T-cell (primary cell): ENCODE measurements at regions not wholly inside any gene's neighbourhood (a gene's known extent, or its start where the extent isn't known, plus 50 kb on each side); places are given as distances from the start of the nearest gene placed in this dataset.
"Not testable (repeated sequence)": the region's sequence is repeated elsewhere in the genome, so short reads cannot be mapped to it uniquely, and the experiment has no call there.

Experiments used
- ATAC-seq, 4 experiments: fragments of 200-7000 bp in 3 of 4; fragments of 150-1000 bp in 1 of 4; cut with Tn5 transposase; replicated peaks in 1 of 4; 1 replicate in 3 of 4; 2 replicates in 1 of 4; pipeline ENCODE4 v1.10.0; 2021; ENCODE audit warnings: moderate library complexity in 3 of 4, mild to moderate bottlenecking in 2 of 4, moderate number of reproducible peaks in 1 of 4
- CTCF ChIA-PET, 2 donors: fragments of 300-600 bp; sonication (Branson Sonifier 250); formaldehyde crosslinking; loops; one replicate each; lab custom pipeline; 2022; ENCODE audit warnings: antibody characterized with exemption in 2 of 2; lab: Charles Lee
- POLR2A ChIA-PET, 2 donors: fragments of 300-600 bp; sonication (Branson Sonifier 250); formaldehyde crosslinking; loops; one replicate each; lab custom pipeline; 2022; ENCODE audit warnings: antibody characterized with exemption in 2 of 2; lab: Charles Lee
- DNase-seq, 35 experiments: peaks; one replicate each; pipeline versions ENCODE4 v3.0.0 to v3.0.0-alpha.2; 2013 to 2023
- H3K27ac ChIP-seq: one replicate; pipeline ENCODE4 v1.5.1; 2013; ENCODE audit warnings: low read length
- H3K27me3 ChIP-seq, 2 experiments: replicated peaks in 1 of 2; 1 replicate in 1 of 2; 2 replicates in 1 of 2; pipeline versions ENCODE4 v1.6.1 to v1.7.0; 2013; ENCODE audit warnings: low read length in 1 of 2, mixed read lengths in 1 of 2; ENCODE audit not compliant: control insufficient read depth in 2 of 2, insufficient read depth in 2 of 2; ENCODE audit errors: extremely low read depth in 1 of 2
- H3K36me3 ChIP-seq, 2 donors: 1 replicate in 1 of 2; 2 replicates in 1 of 2; pipeline versions ENCODE4 v1.6.1 to v1.7.0; 2013; ENCODE audit warnings: low read length in 1 of 2; ENCODE audit not compliant: control insufficient read depth in 2 of 2, insufficient read depth in 1 of 2; ENCODE audit errors: extremely low read depth in 1 of 2
- H3K4me1 ChIP-seq, 2 experiments: 1 replicate in 1 of 2; 2 replicates in 1 of 2; pipeline versions ENCODE4 v1.6.1 to v1.7.0; 2013; ENCODE audit warnings: low read length in 2 of 2, mixed read lengths in 1 of 2; ENCODE audit not compliant: insufficient read depth in 2 of 2, control insufficient read depth in 1 of 2; ENCODE audit errors: extremely low read depth in 1 of 2
- H3K4me3 ChIP-seq, 2 donors: 1 replicate in 1 of 2; 2 replicates in 1 of 2; pipeline versions ENCODE4 v1.5.1 to v1.7.0; 2013; ENCODE audit warnings: mild to moderate bottlenecking in 2 of 2, low read length in 1 of 2, moderate library complexity in 1 of 2; ENCODE audit not compliant: control insufficient read depth in 1 of 2; ENCODE audit errors: extremely low read depth in 1 of 2
- H3K9me3 ChIP-seq: 2 replicates; pipeline ENCODE4 v1.7.0; 2013
- H3K27ac Mint-ChIP-seq, 2 donors: one replicate each; pipeline ENCODE4 v1.8.0; 2020 to 2021; ENCODE audit warnings: mild to moderate bottlenecking in 2 of 2, mixed read lengths in 2 of 2
- H3K27me3 Mint-ChIP-seq, 2 donors: one replicate each; pipeline ENCODE4 v1.8.0; 2021 to 2022; ENCODE audit warnings: mixed read lengths in 2 of 2
- H3K36me3 Mint-ChIP-seq: one replicate; pipeline ENCODE4 v1.8.0; 2021; ENCODE audit warnings: mixed read lengths
- H3K4me1 Mint-ChIP-seq, 3 donors: one replicate each; pipeline ENCODE4 v1.8.0; 2020 to 2022; ENCODE audit warnings: mixed read lengths in 3 of 3, mild to moderate bottlenecking in 1 of 3
- H3K4me3 Mint-ChIP-seq, 3 donors: one replicate each; pipeline ENCODE4 v1.8.0; 2020 to 2022; ENCODE audit warnings: mild to moderate bottlenecking in 3 of 3, mixed read lengths in 3 of 3, moderate library complexity in 3 of 3
- H3K9me3 Mint-ChIP-seq, 3 donors: one replicate each; pipeline ENCODE4 v1.8.0; 2020 to 2022; ENCODE audit warnings: mixed read lengths in 3 of 3
- WGBS: methylation state at CpG from one replicate; pipeline ENCODE4 v1.1.5; 2013; ENCODE audit warnings: missing lambda C conversion rate; ENCODE audit not compliant: insufficient coverage; 5-methylcytosine and 5-hydroxymethylcytosine counted together

DNA sequence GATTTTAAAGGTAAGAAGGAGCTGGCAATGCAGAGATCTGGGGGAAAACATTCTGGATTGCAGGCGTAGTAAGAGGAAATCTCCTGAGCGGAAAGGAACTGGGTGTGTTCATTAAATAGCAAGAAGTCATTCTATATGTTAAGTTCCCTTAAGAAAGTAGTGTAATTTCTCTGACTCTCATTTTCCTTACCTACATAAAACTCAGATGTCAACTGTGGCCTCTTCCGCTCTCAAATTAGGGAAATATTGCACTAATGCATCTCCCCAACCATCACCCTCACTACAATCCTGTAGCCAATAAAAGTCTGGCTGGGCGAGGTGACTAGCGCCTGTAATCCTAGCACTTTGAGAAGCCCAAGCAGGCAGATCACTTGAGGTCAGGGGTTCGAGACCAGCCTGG is 89.0 kb upstream of the CDC42EP3 start:
- Histone ChIP-seq H3K4me3 (no peak overlapping the region), H3K27ac (no peak overlapping the region), H3K36me3 (no peaks in the 10 kb centered on the region), H3K27me3 (no peaks in the 10 kb centered on the region), H3K4me1 (no peaks in the 10 kb centered on the region), H3K9me3 (no peaks in the 10 kb centered on the region)
- H3K4me1 Mint-ChIP-seq = peaks cover 0 to 4% (median 0%) of the 10 kb centered on the region in 3 donors
- DNase-seq = no peak
- ATAC-seq = no peak
- H3K27ac Mint-ChIP-seq = no peak overlapping the region
- H3K36me3 Mint-ChIP-seq = no peaks in the 10 kb centered on the region
- no peaks in the 10 kb centered on the region for H3K9me3 Mint-ChIP-seq
- CTCF ChIA-PET = no interaction called here
- no peak overlapping the region for H3K4me3 Mint-ChIP-seq
- H3K27me3 Mint-ChIP-seq = peaks cover 0 to 1% of the 10 kb centered on the region in 2 donors
- POLR2A ChIA-PET = no interaction called here
- WGBS = 70% methylated on average over 4 of the region's 6 CpGs

GRCh38 chr2:37762281-37762680 is 90.8 kb upstream of the CDC42EP3 start:
- H3K4me3 Mint-ChIP-seq, H3K27ac Mint-ChIP-seq, H3K9me3 Mint-ChIP-seq, CTCF ChIA-PET, H3K4me1 Mint-ChIP-seq, H3K4me3 ChIP-seq, DNase-seq, H3K36me3 ChIP-seq, ATAC-seq, POLR2A ChIA-PET, H3K4me1 ChIP-seq, H3K36me3 Mint-ChIP-seq, H3K27me3 ChIP-seq, H3K27ac ChIP-seq, H3K27me3 Mint-ChIP-seq, H3K9me3 ChIP-seq: not testable (repeated sequence)
- no CpG with 5 or more reads among the region's 2 CpGs for WGBS

DNA sequence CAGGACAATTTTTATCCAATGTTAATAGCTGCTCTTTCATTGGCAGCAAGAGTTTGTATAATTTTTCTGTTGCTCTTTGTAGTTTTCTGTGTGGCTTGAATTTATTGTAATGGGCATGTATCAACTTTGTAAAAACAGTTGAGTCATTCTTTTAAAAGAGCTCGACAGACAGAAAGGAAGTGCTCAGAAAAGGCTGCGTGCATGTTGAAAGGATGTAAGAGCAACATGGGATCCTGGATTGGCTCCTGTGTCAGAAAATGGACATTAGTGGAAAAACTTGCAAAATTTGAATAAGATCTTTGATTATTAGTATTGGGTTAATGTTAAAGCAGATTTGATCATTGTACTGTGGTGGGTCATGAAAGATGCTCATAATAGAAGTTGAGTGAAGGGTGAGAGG is 93.3 kb upstream of the CDC42EP3 start:
- Histone ChIP-seq H3K27me3 (peaks cover 0 to 2% of the 10 kb centered on the region in 2 experiments), H3K4me3 (no peak overlapping the region), H3K4me1 (no peaks in the 10 kb centered on the region), H3K9me3 (no peaks in the 10 kb centered on the region), H3K27ac (no peak overlapping the region), H3K36me3 (no peaks in the 10 kb centered on the region)
- no peak overlapping the region for H3K4me3 Mint-ChIP-seq
- ChIA-PET POLR2A (interaction anchor here in 1 of 2 donors (0.6 kb wide), 1 partner anchor 89 kb away, joined by 3 read pairs; no protein-coding TSS in a partner anchor), CTCF (no interaction called here)
- no peaks in the 10 kb centered on the region for H3K36me3 Mint-ChIP-seq
- peaks cover 0 to 3% (median 0%) of the 10 kb centered on the region in 3 donors for H3K9me3 Mint-ChIP-seq
- WGBS = 29% methylated on average over 1 of the region's 2 CpGs
- H3K4me1 Mint-ChIP-seq = peaks cover 0 to 4% (median 0%) of the 10 kb centered on the region in 3 donors
- ATAC-seq (no peak), DNase-seq (no peak)
- no peak overlapping the region for H3K27ac Mint-ChIP-seq
- H3K27me3 Mint-ChIP-seq = peaks cover 0 to 1% of the 10 kb centered on the region in 2 donors

GRCh38 chr2:37766106-37766505 is 94.7 kb upstream of the CDC42EP3 start:
- Mint-ChIP-seq H3K27ac (no peak overlapping the region), H3K36me3 (no peaks in the 10 kb centered on the region), H3K27me3 (peaks cover 0 to 1% of the 10 kb centered on the region in 2 donors), H3K4me1 (peaks cover 0 to 4% (median 0%) of the 10 kb centered on the region in 3 donors), H3K9me3 (peaks cover 0 to 3% (median 0%) of the 10 kb centered on the region in 3 donors), H3K4me3 (no peak overlapping the region)
- Histone ChIP-seq H3K4me3 (no peak overlapping the region), H3K4me1 (no peaks in the 10 kb centered on the region), H3K9me3 (no peaks in the 10 kb centered on the region), H3K27me3 (peaks cover 0 to 2% of the 10 kb centered on the region in 2 experiments), H3K27ac (no peak overlapping the region), H3K36me3 (no peaks in the 10 kb centered on the region)
- ATAC-seq (no peak), DNase-seq (no peak)
- WGBS = 86% methylated on average over 2 of the region's 3 CpGs
- POLR2A ChIA-PET = no interaction called here
- CTCF ChIA-PET = interaction anchor here in 1 of 2 donors (1.5 kb wide), 1 partner anchor 14 kb away, joined by 4 read pairs; no protein-coding TSS in a partner anchor

GRCh38 chr2:37767046-37767445 is 95.6 kb upstream of the CDC42EP3 start:
- H3K36me3 Mint-ChIP-seq = no peaks in the 10 kb centered on the region
- Histone ChIP-seq H3K9me3 (no peaks in the 10 kb centered on the region), H3K27ac (no peak overlapping the region), H3K4me3 (no peak overlapping the region), H3K27me3 (peaks cover 0 to 2% of the 10 kb centered on the region in 2 experiments), H3K4me1 (no peaks in the 10 kb centered on the region), H3K36me3 (no peaks in the 10 kb centered on the region)
- ChIA-PET CTCF (interaction anchor here (0.6 to 1.5 kb wide), 2 partner anchors 15 to 431 kb away, joined by 3 to 4 read pairs; no protein-coding TSS in a partner anchor), POLR2A (no interaction called here)
- no peak overlapping the region for H3K27ac Mint-ChIP-seq
- no peak for DNase-seq
- no peaks in the 10 kb centered on the region for H3K27me3 Mint-ChIP-seq
- H3K9me3 Mint-ChIP-seq = peaks cover 0 to 3% (median 0%) of the 10 kb centered on the region in 3 donors
- H3K4me3 Mint-ChIP-seq = no peak overlapping the region
- peaks cover 0 to 4% (median 0%) of the 10 kb centered on the region in 3 donors for H3K4me1 Mint-ChIP-seq
- no peak for ATAC-seq

DNA sequence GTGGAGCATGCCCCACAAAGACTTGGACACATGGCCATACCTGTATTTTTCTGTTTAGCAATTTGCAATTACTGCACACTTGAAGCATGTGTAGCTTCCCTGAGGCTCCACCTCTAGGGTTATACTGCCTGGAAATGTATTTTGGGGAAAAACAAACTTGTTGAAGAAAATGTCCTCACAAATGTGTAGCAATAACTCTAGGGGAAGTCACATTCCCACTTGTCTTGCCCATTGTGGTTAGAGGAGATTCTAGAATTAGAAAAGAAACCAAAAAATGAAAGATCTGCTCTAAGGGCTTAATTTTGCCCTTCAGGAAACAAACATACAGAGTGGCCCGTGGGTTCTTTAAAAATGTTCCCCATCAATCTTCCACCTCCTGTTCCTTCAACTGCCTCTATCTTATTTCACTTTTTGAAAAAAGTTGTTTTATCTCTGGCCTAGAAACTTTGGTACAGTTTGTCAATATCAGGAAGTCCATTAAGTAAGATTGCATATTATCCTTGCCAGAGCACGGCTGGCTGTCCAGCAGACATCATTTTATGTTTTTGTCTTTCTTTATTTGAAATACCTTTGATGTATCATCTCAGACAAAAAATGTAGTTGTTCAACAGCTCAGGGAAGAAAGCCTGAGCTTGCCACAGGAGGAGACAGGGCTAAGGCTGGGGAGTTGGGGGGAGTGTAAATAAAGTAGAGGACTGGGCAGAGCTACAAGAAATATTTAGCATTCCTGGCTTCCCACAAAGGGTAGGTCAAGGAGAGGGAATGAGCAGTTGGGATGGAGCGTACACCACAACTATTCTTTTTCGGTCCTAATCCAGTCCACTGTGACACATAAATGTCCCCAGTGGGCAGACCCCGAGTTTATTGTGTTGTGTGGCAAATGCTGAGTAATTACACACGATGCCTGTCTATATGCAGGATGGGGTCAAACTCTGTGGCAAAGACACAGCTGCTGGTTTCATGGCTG is 96.8 kb upstream of the CDC42EP3 start:
- H3K27me3 ChIP-seq = peaks cover 0 to 2% of the 10 kb centered on the region in 2 experiments
- Mint-ChIP-seq H3K27me3 (no peaks in the 10 kb centered on the region), H3K4me3 (no peak overlapping the region), H3K27ac (no peak overlapping the region), H3K4me1 (peaks cover 0 to 4% (median 0%) of the 10 kb centered on the region in 3 donors), H3K36me3 (no peaks in the 10 kb centered on the region), H3K9me3 (peaks cover 0 to 3% (median 0%) of the 10 kb centered on the region in 3 donors)
- ATAC-seq = no peak
- H3K4me3 ChIP-seq = no peak overlapping the region
- no peak overlapping the region for H3K27ac ChIP-seq
- CTCF ChIA-PET = no interaction called here
- H3K9me3 ChIP-seq = no peaks in the 10 kb centered on the region
- no CpG with 5 or more reads among the region's 6 CpGs for WGBS
- H3K4me1 ChIP-seq = no peaks in the 10 kb centered on the region
- DNase-seq = no peak
- no peaks in the 10 kb centered on the region for H3K36me3 ChIP-seq
- POLR2A ChIA-PET = no interaction called here
